Spleen (tissue), 7 donors: ENCODE measurements at regions not wholly inside any gene's neighbourhood (a gene's known extent, or its start where the extent isn't known, plus 50 kb on each side); places are given as distances from the start of the nearest gene placed in this dataset.

Experiments used
- POLR2A ChIP-seq, 3 donors: fragments of 450-650 bp; IDR thresholded peaks; one replicate each; pipeline ENCODE4 v1.5.1; 2017; ENCODE audit warnings: antibody characterized with exemption in 3 of 3, mild to moderate bottlenecking in 1 of 3
- TF ChIP-seq, protein P1 (sequence below), 11 experiments: fragments of 200-600 bp in 7 of 11; fragments of 450-650 bp in 4 of 11; sonication (generic) in 4 of 11; IDR thresholded peaks in 8 of 11; conservative IDR thresholded peaks in 3 of 11; 1 replicate in 7 of 11; 2 replicates in 4 of 11; pipeline versions ENCODE4 v1.4.0 to v1.8.0; 2016 to 2021; ENCODE audit warnings: antibody characterized with exemption in 11 of 11, inconsistent platforms in 4 of 11, mild to moderate bottlenecking in 1 of 11
- donor health status: DM: no; HTN: no; CAD: no; lungs with moderate emphysema.
- donor health status: DM: no; HTN: no; CAD: no.
- donor health status: DM: no; HTN: no; CAD: no.

DNA sequence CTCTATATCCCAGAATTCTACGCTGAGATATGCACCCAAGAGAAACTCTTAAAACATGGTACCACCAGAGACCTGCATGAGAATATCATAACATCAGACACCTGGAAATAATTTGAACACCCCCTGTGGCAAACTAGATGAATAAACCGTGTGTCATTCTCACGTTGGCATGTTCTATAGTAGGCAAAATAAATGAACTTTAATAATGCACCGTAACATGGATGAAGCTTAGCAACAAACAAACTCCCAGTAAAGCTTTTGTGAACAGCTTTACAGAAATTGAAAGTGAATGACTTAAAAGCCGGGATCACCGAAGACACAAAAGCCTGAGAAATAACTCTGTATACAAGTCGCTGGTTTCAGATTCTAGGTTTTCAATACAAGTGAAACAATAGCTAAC is 1166.8 kb upstream of the CITED2 start:
- TF ChIP-seq, protein P1, sequence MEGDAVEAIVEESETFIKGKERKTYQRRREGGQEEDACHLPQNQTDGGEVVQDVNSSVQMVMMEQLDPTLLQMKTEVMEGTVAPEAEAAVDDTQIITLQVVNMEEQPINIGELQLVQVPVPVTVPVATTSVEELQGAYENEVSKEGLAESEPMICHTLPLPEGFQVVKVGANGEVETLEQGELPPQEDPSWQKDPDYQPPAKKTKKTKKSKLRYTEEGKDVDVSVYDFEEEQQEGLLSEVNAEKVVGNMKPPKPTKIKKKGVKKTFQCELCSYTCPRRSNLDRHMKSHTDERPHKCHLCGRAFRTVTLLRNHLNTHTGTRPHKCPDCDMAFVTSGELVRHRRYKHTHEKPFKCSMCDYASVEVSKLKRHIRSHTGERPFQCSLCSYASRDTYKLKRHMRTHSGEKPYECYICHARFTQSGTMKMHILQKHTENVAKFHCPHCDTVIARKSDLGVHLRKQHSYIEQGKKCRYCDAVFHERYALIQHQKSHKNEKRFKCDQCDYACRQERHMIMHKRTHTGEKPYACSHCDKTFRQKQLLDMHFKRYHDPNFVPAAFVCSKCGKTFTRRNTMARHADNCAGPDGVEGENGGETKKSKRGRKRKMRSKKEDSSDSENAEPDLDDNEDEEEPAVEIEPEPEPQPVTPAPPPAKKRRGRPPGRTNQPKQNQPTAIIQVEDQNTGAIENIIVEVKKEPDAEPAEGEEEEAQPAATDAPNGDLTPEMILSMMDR (IDR thresholded peaks at IDR 0.05 in 8 of 11, conservative IDR thresholded peaks at IDR 0.05 in 3 of 11), result no peak
- TF ChIP-seq POLR2A (IDR thresholded peaks at IDR 0.05), result no peak
